ENCODE measurements at regions not wholly inside any gene's neighbourhood (a gene's known extent, or its start where the extent isn't known, plus 50 kb on each side); places are given as distances from the start of the nearest gene placed in this dataset.
"Not testable (repeated sequence)": the region's sequence is repeated elsewhere in the genome, so short reads cannot be mapped to it uniquely, and the experiment has no call there.

DNA sequence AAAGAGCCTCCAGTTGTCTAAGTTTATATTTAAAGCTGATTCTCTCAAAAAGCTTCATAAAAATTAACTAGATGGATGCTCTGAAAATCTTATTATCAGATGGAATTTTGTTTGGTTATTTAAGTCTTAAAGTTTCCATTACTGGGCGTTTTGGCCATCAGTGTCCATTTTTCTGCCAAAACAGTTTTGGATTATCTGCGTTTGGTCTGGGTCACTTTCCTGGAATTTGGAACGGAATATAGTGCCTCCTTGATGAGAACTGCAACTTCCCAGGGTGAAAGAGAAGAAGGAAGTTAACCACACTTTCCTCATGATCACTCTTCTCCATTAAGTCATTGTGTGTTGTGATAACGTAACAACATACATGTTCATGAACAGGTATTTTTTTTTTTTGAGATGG lies 764.9 kb upstream of the AUTS2 start:
- H3K9me2 ChIP-seq (replicated peaks; ENCODE audit: low read depth, low read length): no peaks in the 10 kb centered on the region
- TF ChIP-seq, protein P1, sequence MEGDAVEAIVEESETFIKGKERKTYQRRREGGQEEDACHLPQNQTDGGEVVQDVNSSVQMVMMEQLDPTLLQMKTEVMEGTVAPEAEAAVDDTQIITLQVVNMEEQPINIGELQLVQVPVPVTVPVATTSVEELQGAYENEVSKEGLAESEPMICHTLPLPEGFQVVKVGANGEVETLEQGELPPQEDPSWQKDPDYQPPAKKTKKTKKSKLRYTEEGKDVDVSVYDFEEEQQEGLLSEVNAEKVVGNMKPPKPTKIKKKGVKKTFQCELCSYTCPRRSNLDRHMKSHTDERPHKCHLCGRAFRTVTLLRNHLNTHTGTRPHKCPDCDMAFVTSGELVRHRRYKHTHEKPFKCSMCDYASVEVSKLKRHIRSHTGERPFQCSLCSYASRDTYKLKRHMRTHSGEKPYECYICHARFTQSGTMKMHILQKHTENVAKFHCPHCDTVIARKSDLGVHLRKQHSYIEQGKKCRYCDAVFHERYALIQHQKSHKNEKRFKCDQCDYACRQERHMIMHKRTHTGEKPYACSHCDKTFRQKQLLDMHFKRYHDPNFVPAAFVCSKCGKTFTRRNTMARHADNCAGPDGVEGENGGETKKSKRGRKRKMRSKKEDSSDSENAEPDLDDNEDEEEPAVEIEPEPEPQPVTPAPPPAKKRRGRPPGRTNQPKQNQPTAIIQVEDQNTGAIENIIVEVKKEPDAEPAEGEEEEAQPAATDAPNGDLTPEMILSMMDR (conservative IDR thresholded peaks at IDR 0.05; ENCODE audit: low read length): no peak
- TF ChIP-seq EZH2phosphoT487 (IDR thresholded peaks at IDR 0.05; ENCODE audit: borderline replicate concordance): no peak

GRCh38 chr7:68839014-68839413 lies 759.3 kb upstream of the AUTS2 start:
- no peaks in the 10 kb centered on the region for H3K79me2 ChIP-seq (ENCODE audit: insufficient read depth, low read length)
- no peaks in the 10 kb centered on the region for H3K27me3 ChIP-seq (ENCODE audit: insufficient read depth, low read length, poor library complexity, severe bottlenecking)
- no peaks in the 10 kb centered on the region for H3F3A ChIP-seq (ENCODE audit: low read depth)
- no peak overlapping the region for H3K9ac ChIP-seq (ENCODE audit: low read depth, low read length, poor library complexity, severe bottlenecking)
- no peaks in the 10 kb centered on the region for H3K9me2 ChIP-seq (replicated peaks; ENCODE audit: low read depth, low read length)
- H2AFZ ChIP-seq (ENCODE audit: low read length): no peak overlapping the region
- no peaks in the 10 kb centered on the region; the same call in 1 of the 2 replicates for H3K9me3 ChIP-seq (ENCODE audit: insufficient read depth, low read depth, low read length)
- no peak overlapping the region for H3K4me3 ChIP-seq (ENCODE audit: low read length, poor library complexity, severe bottlenecking)
- no peak overlapping the region for H3K4me2 ChIP-seq (ENCODE audit: low read depth, low read length, poor library complexity, severe bottlenecking)
- H4K20me1 ChIP-seq (ENCODE audit: insufficient read depth, low read length, poor library complexity, severe bottlenecking): no peaks in the 10 kb centered on the region
- no peaks in the 10 kb centered on the region for H3K4me1 ChIP-seq (ENCODE audit: insufficient read depth, low read length, poor library complexity, severe bottlenecking)
- H3K36me3 ChIP-seq (ENCODE audit: insufficient read depth, low read length): no peaks in the 10 kb centered on the region
- no peak for TF ChIP-seq EZH2phosphoT487 (IDR thresholded peaks at IDR 0.05; ENCODE audit: borderline replicate concordance)
- TF ChIP-seq, protein P1 (conservative IDR thresholded peaks at IDR 0.05; ENCODE audit: low read length): no peak

More for the DNA sequence above, 764.9 kb upstream of the AUTS2 start:
- H3K4me1 ChIP-seq (ENCODE audit: insufficient read depth, low read length, poor library complexity, severe bottlenecking): no peaks in the 10 kb centered on the region
- H3K9me3 ChIP-seq (ENCODE audit: insufficient read depth, low read depth, low read length): no peaks in the 10 kb centered on the region; the same call in 1 of the 2 replicates
- no peak overlapping the region for H2AFZ ChIP-seq (ENCODE audit: low read length)
- H3K9ac ChIP-seq (ENCODE audit: low read depth, low read length, poor library complexity, severe bottlenecking): no peak overlapping the region
- no peaks in the 10 kb centered on the region for H4K20me1 ChIP-seq (ENCODE audit: insufficient read depth, low read length, poor library complexity, severe bottlenecking)
- H3K4me3 ChIP-seq (ENCODE audit: low read length, poor library complexity, severe bottlenecking): no peak overlapping the region
- H3K79me2 ChIP-seq (ENCODE audit: insufficient read depth, low read length): no peaks in the 10 kb centered on the region
- no peaks in the 10 kb centered on the region for H3F3A ChIP-seq (ENCODE audit: low read depth)
- H3K36me3 ChIP-seq (ENCODE audit: insufficient read depth, low read length): no peaks in the 10 kb centered on the region
- no peaks in the 10 kb centered on the region for H3K27me3 ChIP-seq (ENCODE audit: insufficient read depth, low read length, poor library complexity, severe bottlenecking)
- no peak overlapping the region for H3K4me2 ChIP-seq (ENCODE audit: low read depth, low read length, poor library complexity, severe bottlenecking)

- TF ChIP-seq EZH2phosphoT487 (IDR thresholded peaks at IDR 0.05; ENCODE audit: borderline replicate concordance): no peak
- TF ChIP-seq, protein P1 (conservative IDR thresholded peaks at IDR 0.05; ENCODE audit: low read length): no peak
- no peaks in the 10 kb centered on the region for H3F3A ChIP-seq (ENCODE audit: low read depth)
- no peak overlapping the region for H3K4me2 ChIP-seq (ENCODE audit: low read depth, low read length, poor library complexity, severe bottlenecking)
Measured at GRCh38 chr7:68840991-68841390, 757.3 kb upstream of the AUTS2 start.

GRCh38 chr7:68843985-68844384 lies 754.3 kb upstream of the AUTS2 start:
- not testable (repeated sequence) for H3K9me2 ChIP-seq (replicated peaks; ENCODE audit: low read depth, low read length); H4K20me1 ChIP-seq (ENCODE audit: insufficient read depth, low read length, poor library complexity, severe bottlenecking); H3F3A ChIP-seq (ENCODE audit: low read depth); H3K27me3 ChIP-seq (ENCODE audit: insufficient read depth, low read length, poor library complexity, severe bottlenecking); H3K79me2 ChIP-seq (ENCODE audit: insufficient read depth, low read length); H2AFZ ChIP-seq (ENCODE audit: low read length); H3K9ac ChIP-seq (ENCODE audit: low read depth, low read length, poor library complexity, severe bottlenecking); H3K4me2 ChIP-seq (ENCODE audit: low read depth, low read length, poor library complexity, severe bottlenecking); H3K36me3 ChIP-seq (ENCODE audit: insufficient read depth, low read length); H3K4me3 ChIP-seq (ENCODE audit: low read length, poor library complexity, severe bottlenecking); H3K9me3 ChIP-seq (ENCODE audit: insufficient read depth, low read depth, low read length); H3K4me1 ChIP-seq (ENCODE audit: insufficient read depth, low read length, poor library complexity, severe bottlenecking)

More at GRCh38 chr7:68840991-68841390, 757.3 kb upstream of the AUTS2 start:
- H3K79me2 ChIP-seq (ENCODE audit: insufficient read depth, low read length): no peaks in the 10 kb centered on the region
- H3K4me1 ChIP-seq (ENCODE audit: insufficient read depth, low read length, poor library complexity, severe bottlenecking): no peaks in the 10 kb centered on the region
- H3K9me3 ChIP-seq (ENCODE audit: insufficient read depth, low read depth, low read length): no peaks in the 10 kb centered on the region; the same call in 1 of the 2 replicates
- no peaks in the 10 kb centered on the region for H3K9me2 ChIP-seq (replicated peaks; ENCODE audit: low read depth, low read length)
- no peaks in the 10 kb centered on the region for H4K20me1 ChIP-seq (ENCODE audit: insufficient read depth, low read length, poor library complexity, severe bottlenecking)
- no peak overlapping the region for H3K4me3 ChIP-seq (ENCODE audit: low read length, poor library complexity, severe bottlenecking)
- no peak overlapping the region for H3K9ac ChIP-seq (ENCODE audit: low read depth, low read length, poor library complexity, severe bottlenecking)
- no peaks in the 10 kb centered on the region for H3K27me3 ChIP-seq (ENCODE audit: insufficient read depth, low read length, poor library complexity, severe bottlenecking)
- H2AFZ ChIP-seq (ENCODE audit: low read length): no peak overlapping the region
- H3K36me3 ChIP-seq (ENCODE audit: insufficient read depth, low read length): no peaks in the 10 kb centered on the region
